Neuronal stem cell (in vitro differentiated cells): ENCODE measurements at regions not wholly inside any gene's neighbourhood (a gene's known extent, or its start where the extent isn't known, plus 50 kb on each side); places are given as distances from the start of the nearest gene placed in this dataset.

Experiments
- DNase-seq: peaks from one replicate; pipeline ENCODE4 v3.0.0-alpha.2; 2013; ENCODE audit warnings: low spot score
- H2AFZ ChIP-seq: one replicate; pipeline ENCODE4 v1.6.1; 2013; ENCODE audit warnings: mild to moderate bottlenecking, low read length, inconsistent platforms
- H2AK5ac ChIP-seq: 2 replicates; pipeline ENCODE4 v1.6.1; 2013; ENCODE audit warnings: low read depth, mild to moderate bottlenecking, inconsistent platforms, low read length, moderate library complexity, mixed read lengths
- H2BK120ac ChIP-seq: 2 replicates; pipeline ENCODE4 v1.6.1; 2013; ENCODE audit warnings: low read depth, mild to moderate bottlenecking, inconsistent platforms, low read length, moderate library complexity, mixed read lengths
- H2BK12ac ChIP-seq: one replicate; pipeline ENCODE4 v1.6.1; 2013; ENCODE audit warnings: low read length, inconsistent platforms
- H2BK15ac ChIP-seq: 2 replicates; pipeline ENCODE4 v1.6.1; 2013; ENCODE audit warnings: mild to moderate bottlenecking, low read length, inconsistent platforms, mixed read lengths
- H2BK5ac ChIP-seq: one replicate; pipeline ENCODE4 v1.6.1; 2013; ENCODE audit warnings: inconsistent platforms, mild to moderate bottlenecking, low read length, moderate library complexity
- H3K14ac ChIP-seq: one replicate; pipeline ENCODE4 v1.6.1; 2013; ENCODE audit warnings: low read length, inconsistent platforms
- H3K18ac ChIP-seq: 2 replicates; pipeline ENCODE4 v1.6.1; 2013; ENCODE audit warnings: low read length, inconsistent platforms
- H3K23ac ChIP-seq: 2 replicates; pipeline ENCODE4 v1.6.1; 2013; ENCODE audit warnings: low read depth, mild to moderate bottlenecking, mixed read lengths, low read length, inconsistent platforms; ENCODE audit not compliant: poor library complexity
- H3K27ac ChIP-seq: replicated peaks from 3 replicates; pipeline ENCODE4 v1.5.1; 2013; ENCODE audit warnings: low read length, inconsistent platforms
- H3K27me3 ChIP-seq, 3 experiments: 2 replicates each; pipeline ENCODE4 v1.6.1; 2013; ENCODE audit warnings: low read length in 3 of 3, mild to moderate bottlenecking in 2 of 3, inconsistent platforms in 1 of 3, low read depth in 1 of 3, mixed read lengths in 1 of 3, moderate library complexity in 1 of 3; ENCODE audit not compliant: control insufficient read depth in 3 of 3, insufficient read depth in 3 of 3
- H3K36me3 ChIP-seq, 2 donors: replicated peaks in 1 of 2; 2 replicates each; pipeline ENCODE4 v1.6.1; 2013; ENCODE audit warnings: low read length in 2 of 2; ENCODE audit not compliant: control insufficient read depth in 2 of 2, insufficient read depth in 2 of 2
- H3K4ac ChIP-seq: 2 replicates; pipeline ENCODE4 v1.6.1; 2013; ENCODE audit warnings: inconsistent platforms, mild to moderate bottlenecking, low read length, moderate library complexity
- H3K4me1 ChIP-seq, 2 donors: 1 replicate in 1 of 2; 2 replicates in 1 of 2; pipeline ENCODE4 v1.6.1; 2013; ENCODE audit warnings: low read length in 2 of 2, low read depth in 1 of 2; ENCODE audit not compliant: control insufficient read depth in 2 of 2, insufficient read depth in 1 of 2
- H3K4me2 ChIP-seq: one replicate; pipeline ENCODE4 v1.6.1; 2013; ENCODE audit warnings: mild to moderate bottlenecking, low read length, inconsistent platforms; ENCODE audit not compliant: insufficient read depth, poor library complexity, severe bottlenecking
- H3K4me3 ChIP-seq, 2 donors: 2 replicates each; pipeline ENCODE4 v1.5.1; 2013; ENCODE audit warnings: low read length in 2 of 2, mild to moderate bottlenecking in 2 of 2, inconsistent platforms in 1 of 2, moderate library complexity in 1 of 2
- H3K79me1 ChIP-seq: one replicate; pipeline ENCODE4 v1.6.1; 2013; ENCODE audit warnings: low read depth, mild to moderate bottlenecking, inconsistent platforms, low read length, moderate library complexity
- H3K9ac ChIP-seq: one replicate; pipeline ENCODE4 v1.6.1; 2013; ENCODE audit warnings: mild to moderate bottlenecking, low read depth, low read length, inconsistent platforms; ENCODE audit not compliant: poor library complexity
- H3K9me3 ChIP-seq, 2 donors: replicated peaks in 1 of 2; 2 replicates each; pipeline versions ENCODE3 to v1.6.1; 2013; ENCODE audit warnings: low read length in 2 of 2, mild to moderate bottlenecking in 2 of 2, inconsistent platforms in 1 of 2, low read depth in 1 of 2, mixed read lengths in 1 of 2, moderate library complexity in 1 of 2; ENCODE audit not compliant: control insufficient read depth in 2 of 2, insufficient read depth in 1 of 2
- H4K8ac ChIP-seq: one replicate; pipeline ENCODE4 v1.6.1; 2013; ENCODE audit warnings: low read depth, mild to moderate bottlenecking, inconsistent platforms, low read length, moderate library complexity
- H4K91ac ChIP-seq: one replicate; pipeline ENCODE4 v1.6.1; 2013; ENCODE audit warnings: low read length, low read depth, mild to moderate bottlenecking, inconsistent platforms; ENCODE audit not compliant: poor library complexity
- WGBS, 2 donors: extraction: QIAGEN DNeasy Blood & Tissue Kit; methylation state at CpG; one replicate each; pipeline ENCODE4 v1.1.7; 2013; ENCODE audit warnings: missing lambda C conversion rate in 2 of 2, mixed read lengths in 1 of 2; ENCODE audit not compliant: insufficient read length in 2 of 2, insufficient replicate concordance in 1 of 2; ENCODE audit errors: extremely low coverage in 2 of 2; 5-methylcytosine and 5-hydroxymethylcytosine counted together

DNA sequence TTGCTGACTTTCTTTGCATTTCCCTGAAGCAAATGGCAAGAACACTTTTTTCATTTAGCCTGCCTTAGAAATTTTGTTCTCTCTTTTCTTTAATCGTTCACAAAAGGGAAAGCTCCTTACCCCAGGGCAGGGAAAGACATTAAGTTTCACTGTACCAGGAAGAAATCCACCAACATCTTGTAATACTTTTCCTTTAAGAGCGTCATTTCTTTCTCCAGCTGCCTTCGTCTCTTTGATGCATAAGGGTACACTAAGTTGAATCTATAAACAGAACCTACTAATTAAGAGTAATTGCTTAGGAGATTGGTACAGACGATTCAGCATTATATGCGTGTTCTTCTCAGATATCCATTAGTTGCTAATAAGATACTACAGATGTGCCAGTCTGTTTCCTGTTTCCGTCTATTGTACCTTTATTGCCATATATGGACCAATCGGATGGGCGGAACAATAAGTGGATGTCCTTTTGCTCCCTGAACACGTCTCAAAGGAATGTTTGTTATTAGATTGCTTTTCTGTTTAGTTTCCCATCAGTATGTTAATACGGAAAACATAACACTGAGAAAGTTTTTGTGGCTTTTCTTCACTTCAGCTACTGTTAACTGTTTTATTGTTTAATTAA lies 276.7 kb upstream of the RARB start:
- Histone ChIP-seq H4K91ac (no peak overlapping the region), H3K14ac (no peak overlapping the region), H2AK5ac (no peak overlapping the region), H3K4me1 (peaks cover 10 to 27% of the 10 kb centered on the region in 2 donors), H2BK120ac (no peak overlapping the region), H3K27ac (no peak overlapping the region), H3K23ac (no peak overlapping the region), H2BK12ac (no peak overlapping the region), H3K4me2 (no peak overlapping the region), H3K9me3 (no peaks in the 10 kb centered on the region), H3K36me3 (no peaks in the 10 kb centered on the region), H3K4ac (no peak overlapping the region), H2BK15ac (no peak overlapping the region), H3K27me3 (no peaks in the 10 kb centered on the region), H3K18ac (no peak overlapping the region), H3K4me3 (no peak overlapping the region), H2AFZ (no peak overlapping the region), H2BK5ac (no peak overlapping the region), H4K8ac (no peak overlapping the region), H3K79me1 (no peaks in the 10 kb centered on the region), H3K9ac (no peak overlapping the region)
- no peak for DNase-seq
- WGBS, 2 donors, result no CpG with 5 or more reads among the region's 10 CpGs

DNA sequence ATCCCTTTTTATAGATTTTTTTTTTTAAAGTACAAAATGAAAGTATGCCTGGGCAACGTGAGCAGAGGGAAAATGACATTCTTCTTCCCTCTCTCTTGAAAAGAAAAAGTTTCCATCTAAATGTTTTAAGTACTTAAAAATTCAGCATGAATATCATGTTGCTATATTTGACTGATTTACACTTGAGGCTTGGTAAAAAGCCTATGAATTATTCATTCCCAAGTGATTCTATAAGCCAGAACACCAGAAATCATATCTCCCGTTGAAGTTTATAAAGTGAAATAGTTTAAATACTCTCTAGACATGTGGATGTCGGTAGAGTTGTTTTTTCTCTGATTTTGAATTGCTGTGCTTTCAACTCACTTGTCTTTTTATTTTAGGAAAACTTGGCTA lies 276.2 kb upstream of the RARB start:
- Histone ChIP-seq H2BK5ac (no peak overlapping the region), H4K91ac (no peak overlapping the region), H3K4ac (no peak overlapping the region), H3K27me3 (no peaks in the 10 kb centered on the region), H2BK12ac (no peak overlapping the region), H3K79me1 (no peaks in the 10 kb centered on the region), H3K36me3 (no peaks in the 10 kb centered on the region), H3K14ac (no peak overlapping the region), H3K18ac (no peak overlapping the region), H3K9ac (no peak overlapping the region), H2AK5ac (no peak overlapping the region), H3K4me3 (no peak overlapping the region), H3K4me1 (peaks cover 10 to 30% of the 10 kb centered on the region in 2 donors), H3K4me2 (no peak overlapping the region), H2BK15ac (no peak overlapping the region), H3K23ac (no peak overlapping the region), H3K27ac (no peak overlapping the region), H2AFZ (no peak overlapping the region), H4K8ac (no peak overlapping the region), H2BK120ac (no peak overlapping the region), H3K9me3 (no peaks in the 10 kb centered on the region)
- no peak for DNase-seq
- no CpG with 5 or more reads among the region's 3 CpGs for WGBS, 2 donors

- H3K4me1 ChIP-seq, result peaks cover 13 to 42% of the 10 kb centered on the region in 2 donors
- no peak overlapping the region for H2BK5ac ChIP-seq
- H3K9me3 ChIP-seq, result no peaks in the 10 kb centered on the region
- H4K91ac ChIP-seq, result peak overlapping the region; percentile 76
- no peak for DNase-seq
- no CpG with 5 or more reads among the region's 9 CpGs for WGBS, 2 donors
- H3K36me3 ChIP-seq, result no peaks in the 10 kb centered on the region
- peak overlapping the region; percentile 51 for H2BK12ac ChIP-seq
- no peak overlapping the region for H2AFZ ChIP-seq
- no peak overlapping the region for H3K4ac ChIP-seq
- no peaks in the 10 kb centered on the region for H3K27me3 ChIP-seq
- no peak overlapping the region for H2AK5ac ChIP-seq
- H3K27ac ChIP-seq, result no peak overlapping the region
- no peak overlapping the region for H3K9ac ChIP-seq
- no peak overlapping the region for H2BK15ac ChIP-seq
- H3K79me1 ChIP-seq, result no peaks in the 10 kb centered on the region
- no peak overlapping the region for H2BK120ac ChIP-seq
- H3K14ac ChIP-seq, result no peak overlapping the region
- H3K23ac ChIP-seq, result no peak overlapping the region
- H3K4me2 ChIP-seq, result no peak overlapping the region
- H3K18ac ChIP-seq, result peak overlapping the region; percentile 63
- no peak overlapping the region for H3K4me3 ChIP-seq
- H4K8ac ChIP-seq, result no peak overlapping the region
Observed at GRCh38 chr3:25153136-25153535, 274.9 kb upstream of the RARB start.

GRCh38 chr3:25153561-25153960 lies 274.5 kb upstream of the RARB start:
- Histone ChIP-seq H3K9ac (no peak overlapping the region), H3K18ac (no peak overlapping the region), H2BK5ac (no peak overlapping the region), H3K4me2 (no peak overlapping the region), H2AK5ac (no peak overlapping the region), H3K9me3 (no peaks in the 10 kb centered on the region), H4K8ac (no peak overlapping the region), H2AFZ (no peak overlapping the region), H3K27me3 (no peaks in the 10 kb centered on the region), H3K79me1 (no peaks in the 10 kb centered on the region), H2BK12ac (no peak overlapping the region), H3K4me1 (peaks cover 13 to 42% of the 10 kb centered on the region in 2 donors), H2BK15ac (no peak overlapping the region), H2BK120ac (no peak overlapping the region), H3K36me3 (no peaks in the 10 kb centered on the region), H3K14ac (no peak overlapping the region), H3K4me3 (no peak overlapping the region), H4K91ac (no peak overlapping the region), H3K4ac (no peak overlapping the region), H3K27ac (no peak overlapping the region), H3K23ac (no peak overlapping the region)
- WGBS, 2 donors, result no CpG with 5 or more reads among the region's 1 CpG
- DNase-seq, result no peak
